Cardiac fibroblast (primary cell): ENCODE measurements at regions not wholly inside any gene's neighbourhood (a gene's known extent, or its start where the extent isn't known, plus 50 kb on each side); places are given as distances from the start of the nearest gene placed in this dataset.
A peak's percentile ranks its signal among the peaks of the same experiment; 100 is the strongest.

Experiments
- DNase-seq, 2 donors: peaks; one replicate each; pipeline versions ENCODE4 v3.0.0 to v3.0.0-alpha.2; 2010; ENCODE audit warnings: low read depth in 2 of 2
- H3K4me3 ChIP-seq, 2 donors: replicated peaks in 1 of 2; 1 replicate in 1 of 2; 2 replicates in 1 of 2; pipeline ENCODE4 v1.5.1; 2011; ENCODE audit warnings: low read depth in 2 of 2, low read length in 2 of 2, mild to moderate bottlenecking in 2 of 2, moderate library complexity in 1 of 2
- CTCF ChIP-seq: IDR thresholded peaks from one replicate; pipeline ENCODE4 v1.5.1; 2011; ENCODE audit warnings: low read depth, mild to moderate bottlenecking, low read length, inconsistent platforms

- no peak for TF ChIP-seq CTCF
- no peak overlapping the region for H3K4me3 ChIP-seq
- peak in 1 of 2 donors; percentile 48 for DNase-seq
Observed at GRCh38 chr13:37241786-37242185, 136.3 kb upstream of the CSNK1A1L start.

GRCh38 chr13:37230346-37230745 is 124.9 kb upstream of the CSNK1A1L start:
- no peak for DNase-seq
- H3K4me3 ChIP-seq, result no peak overlapping the region
- TF ChIP-seq CTCF, result no peak

- TF ChIP-seq CTCF, result no peak
- no peak for DNase-seq
- H3K4me3 ChIP-seq, result no peak overlapping the region
Observed at GRCh38 chr13:37229931-37230330, 124.5 kb upstream of the CSNK1A1L start.

- DNase-seq, result peak; percentile 21 to 82
Observed at GRCh38 chr13:37226971-37227370, 121.5 kb upstream of the CSNK1A1L start.

GRCh38 chr13:37225414-37226070 is 120.1 kb upstream of the CSNK1A1L start:
- DNase-seq, result peak; percentile 72 to 73
- TF ChIP-seq CTCF, result no peak
- H3K4me3 ChIP-seq, result no peak overlapping the region

More at GRCh38 chr13:37226971-37227370, 121.5 kb upstream of the CSNK1A1L start:
- no peak overlapping the region for H3K4me3 ChIP-seq
- TF ChIP-seq CTCF, result no peak

GRCh38 chr13:37216331-37216730 is 110.9 kb upstream of the CSNK1A1L start:
- TF ChIP-seq CTCF, result no peak
- no peak for DNase-seq
- H3K4me3 ChIP-seq, result no peak overlapping the region

- no peak for DNase-seq
- no peak overlapping the region for H3K4me3 ChIP-seq
- no peak for TF ChIP-seq CTCF
Observed at GRCh38 chr13:37212826-37213225, 107.4 kb upstream of the CSNK1A1L start.
